ENCODE measurements at regions not wholly inside any gene's neighbourhood (a gene's known extent, or its start where the extent isn't known, plus 50 kb on each side); places are given as distances from the start of the nearest gene placed in this dataset.

GRCh38 chr5:15215056-15215455 is 284.9 kb upstream of the FBXL7 start:
- Histone ChIP-seq H2BK20ac (ENCODE audit: low read length) (no peak overlapping the region), H2BK5ac (ENCODE audit: low read depth, low read length) (no peak overlapping the region)
- POLR2A ChIA-PET (ENCODE audit: partially characterized antibody) = no interaction called here
- TF ChIP-seq KDM4A (IDR thresholded peaks at IDR 0.05; ENCODE audit: low read depth, low read length, severe bottlenecking) (no peak), SIN3A (conservative IDR thresholded peaks at IDR 0.05 in 1 of 2, IDR thresholded peaks at IDR 0.05 in 1 of 2; ENCODE audit: low read depth in 1 of 2, low read length in 2 of 2) (no peak), CTCF (IDR thresholded peaks at IDR 0.05; ENCODE audit: control extremely low read depth in 1 of 3, insufficient read depth in 1 of 3, low read depth in 1 of 3, low read length in 3 of 3) (no peak), CTBP2 (IDR thresholded peaks at IDR 0.05; ENCODE audit: borderline replicate concordance, insufficient read depth, insufficient read length, low read length) (no peak)

More at GRCh38 chr5:15215056-15215455, 284.9 kb upstream of the FBXL7 start:
- Histone ChIP-seq H3K27me3 (replicated peaks in 1 of 4; ENCODE audit: control insufficient read depth in 3 of 4, extremely low read depth in 1 of 4, insufficient read depth in 3 of 4, low read length in 3 of 4) (no peaks in the 10 kb centered on the region), H3K4me1 (replicated peaks in 1 of 4; ENCODE audit: control insufficient read depth in 3 of 4, insufficient read depth in 4 of 4, low read length in 3 of 4) (no peaks in the 10 kb centered on the region), H3K4ac (replicated peaks; ENCODE audit: insufficient read length, low read depth, low read length) (no peak overlapping the region), H4K5ac (ENCODE audit: insufficient read length, low read depth, low read length) (no peak overlapping the region), H3K18ac (ENCODE audit: extremely low read depth, low read length) (no peak overlapping the region), H3K14ac (ENCODE audit: insufficient read length) (no peak overlapping the region), H2BK12ac (ENCODE audit: low read depth, low read length) (no peak overlapping the region), H3K27ac (ENCODE audit: low read depth, low read length) (no peak overlapping the region), H4K20me1 (replicated peaks in 1 of 2; ENCODE audit: control insufficient read depth in 1 of 2, insufficient read depth in 2 of 2, low read length in 2 of 2) (no peaks in the 10 kb centered on the region), H2BK120ac (replicated peaks; ENCODE audit: low read depth, low read length) (no peak overlapping the region), H2BK15ac (ENCODE audit: low read length) (no peak overlapping the region), H2AFZ (ENCODE audit: low read length) (no peak overlapping the region), H3K23me2 (ENCODE audit: low read depth, low read length) (no peaks in the 10 kb centered on the region; the same call in 1 of the 2 replicates), H3K79me1 (ENCODE audit: low read depth, low read length) (no peaks in the 10 kb centered on the region), H3K9me3 (ENCODE audit: insufficient read depth in 2 of 2, low read depth in 1 of 2, low read length in 1 of 2) (peaks cover 0 to 5% of the 10 kb centered on the region in 2 experiments; a peak in 1 of 4 replicates), H4K8ac (ENCODE audit: extremely low read depth, insufficient read depth, low read length) (no peak overlapping the region), H2AK5ac (ENCODE audit: low read depth, low read length) (no peak overlapping the region), H3K23ac (ENCODE audit: insufficient read length) (no peak overlapping the region), H3K4me3 (ENCODE audit: extremely low read depth in 1 of 4, insufficient read depth in 2 of 4, low read depth in 3 of 4, low read length in 4 of 4) (no peak overlapping the region), H3K4me2 (ENCODE audit: insufficient read depth in 1 of 2, low read depth in 2 of 2, low read length in 2 of 2) (no peak overlapping the region), H3K56ac (replicated peaks; ENCODE audit: insufficient read length, low read depth, low read length) (no peak overlapping the region), H4K91ac (replicated peaks; ENCODE audit: insufficient read length, low read length) (no peak overlapping the region), H3K9ac (replicated peaks in 1 of 4; ENCODE audit: extremely low read depth in 1 of 4, low read depth in 3 of 4, low read length in 3 of 4) (no peak overlapping the region), H3K36me3 (ENCODE audit: control insufficient read depth in 2 of 4, insufficient read depth in 4 of 4, low read length in 3 of 4) (no peaks in the 10 kb centered on the region), H3K79me2 (ENCODE audit: control insufficient read depth in 1 of 2, insufficient read depth in 2 of 2, low read length in 2 of 2) (no peaks in the 10 kb centered on the region)
- 98% methylated on average over 2 of the region's 2 CpGs; no CpG with 5 or more reads in 1 of the 2 experiments for WGBS, 2 experiments (ENCODE audit: extremely low coverage in 1 of 2, insufficient coverage in 1 of 2, insufficient read length in 1 of 2, insufficient replicate concordance in 2 of 2, low coverage in 1 of 2, low lambda C conversion rate in 2 of 2, missing lambda C conversion rate in 1 of 2)
- no peak for DNase-seq (ENCODE audit: low read depth in 1 of 2, low spot score in 2 of 2)
- FAIRE-seq = no peak
- CTCF ChIA-PET (ENCODE audit: partially characterized antibody) = no interaction called here

Data from H1 (cell line).